Caki2 (cell line): ENCODE measurements at regions not wholly inside any gene's neighbourhood (a gene's known extent, or its start where the extent isn't known, plus 50 kb on each side); places are given as distances from the start of the nearest gene placed in this dataset.
A peak's percentile ranks its signal among the peaks of the same experiment; 100 is the strongest.

Source experiments
- DNase-seq: peaks from one replicate; pipeline ENCODE4 v3.0.0-alpha.2; 2015; ENCODE audit warnings: low read depth
- in situ Hi-C: cut with HindIII; loops from 2 replicates; pipeline ENCODE4 v1.10.0; 2016; ENCODE audit warnings: low sequenced_read_pairs, low pct_unique_long_range_greater_than_20kb, mixed read lengths

DNA sequence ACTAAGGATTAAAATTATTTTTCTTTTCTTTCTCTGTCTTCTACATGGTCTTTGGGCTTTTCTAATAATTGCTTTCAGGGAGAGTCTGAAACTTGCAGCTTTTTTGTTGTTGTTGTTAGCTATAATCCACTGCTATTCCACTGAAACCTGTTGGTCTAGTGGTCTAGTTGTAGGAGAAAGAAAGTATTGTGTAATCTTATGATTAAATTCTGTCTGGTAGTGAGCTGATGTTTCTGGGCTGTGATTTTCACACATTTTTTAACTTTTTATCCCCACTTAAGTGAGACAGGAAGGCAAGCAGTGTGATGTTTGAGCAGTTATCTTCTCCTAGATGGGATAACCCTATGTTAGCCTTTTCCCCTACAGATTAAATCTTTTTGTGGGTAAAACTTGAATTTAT lies 825.2 kb downstream of the PCDH7 start:
- no peak for DNase-seq
- in situ Hi-C loops = no loop called here

DNA sequence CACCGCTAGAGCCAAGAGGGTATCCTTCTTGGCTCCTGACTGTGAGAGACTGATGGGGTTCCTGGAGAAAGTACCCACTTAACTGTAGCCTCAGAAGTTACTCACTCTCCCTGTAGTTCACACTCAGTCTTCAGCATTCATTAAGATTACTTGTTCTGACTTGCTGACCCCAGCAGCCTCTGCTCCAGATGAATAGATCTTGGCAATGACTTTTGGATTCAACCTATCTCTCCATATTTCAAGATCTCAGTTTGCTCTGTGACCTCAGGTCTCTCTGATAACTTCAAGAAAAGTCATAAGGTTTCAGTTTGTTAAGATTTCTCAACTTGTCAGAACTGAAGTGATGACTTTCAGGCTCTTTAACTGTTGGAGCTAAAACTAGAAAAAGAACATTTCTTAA lies 825.6 kb downstream of the PCDH7 start:
- DNase-seq = no peak
- in situ Hi-C loops = no loop called here

DNA sequence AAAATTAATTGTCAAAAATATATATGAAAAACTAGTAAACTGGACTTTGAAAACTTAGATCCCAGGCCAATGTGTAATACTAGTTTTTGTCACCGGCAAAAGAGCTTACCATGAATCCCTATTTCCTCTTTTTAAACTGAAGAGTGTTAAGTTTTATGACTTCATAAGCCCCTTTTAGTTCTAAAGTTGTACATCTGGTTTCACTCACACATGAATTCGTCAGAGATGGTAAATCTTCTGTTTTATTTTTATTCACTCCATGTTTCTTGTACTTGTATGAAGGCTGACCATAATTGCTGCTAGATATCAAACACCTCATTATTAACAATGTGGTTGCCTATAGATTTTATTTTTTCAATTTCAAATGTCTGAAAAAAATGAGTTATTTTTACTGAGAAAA lies 827.9 kb downstream of the PCDH7 start:
- no peak for DNase-seq
- in situ Hi-C loops = no loop called here

DNA sequence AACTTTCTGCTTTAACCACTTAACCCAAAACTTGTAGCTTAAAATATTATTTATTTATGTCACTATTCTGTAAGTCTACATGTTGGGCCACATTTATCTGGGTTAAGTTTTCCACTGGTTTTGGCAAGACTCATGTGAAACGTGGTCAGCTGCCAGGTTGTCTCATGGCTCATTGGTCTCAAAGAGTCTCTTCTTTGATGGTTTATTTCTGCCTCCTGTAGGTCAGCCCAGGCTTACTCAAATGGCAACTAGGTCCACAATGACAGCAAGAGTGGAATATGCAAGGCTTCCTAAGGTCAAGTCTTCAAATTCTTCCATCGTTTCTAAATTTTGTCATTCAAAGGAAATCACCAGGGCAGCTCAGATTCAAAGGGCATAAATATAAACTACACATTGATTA lies 828.7 kb downstream of the PCDH7 start:
- DNase-seq = no peak
- in situ Hi-C loops = no loop called here

DNA sequence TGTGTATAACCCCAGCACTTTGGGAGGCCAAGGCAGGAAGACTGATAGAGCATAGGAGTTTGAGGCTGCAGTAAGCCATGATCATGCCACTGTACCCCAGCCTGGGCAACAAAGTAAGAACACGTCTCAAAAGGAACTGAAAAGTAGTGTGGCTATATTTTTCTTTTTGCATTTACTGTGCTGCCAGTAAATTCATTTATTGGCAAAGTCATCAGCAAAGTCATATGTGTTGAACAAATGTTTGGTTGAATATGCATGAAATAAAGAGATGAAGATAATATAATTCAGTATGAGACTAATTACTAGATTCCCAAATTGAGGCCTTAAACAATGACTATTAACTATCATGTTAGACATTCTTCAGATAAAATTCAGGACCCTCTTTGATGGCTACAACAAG lies 829.1 kb downstream of the PCDH7 start:
- DNase-seq = no peak
- in situ Hi-C loops = no loop called here

DNA sequence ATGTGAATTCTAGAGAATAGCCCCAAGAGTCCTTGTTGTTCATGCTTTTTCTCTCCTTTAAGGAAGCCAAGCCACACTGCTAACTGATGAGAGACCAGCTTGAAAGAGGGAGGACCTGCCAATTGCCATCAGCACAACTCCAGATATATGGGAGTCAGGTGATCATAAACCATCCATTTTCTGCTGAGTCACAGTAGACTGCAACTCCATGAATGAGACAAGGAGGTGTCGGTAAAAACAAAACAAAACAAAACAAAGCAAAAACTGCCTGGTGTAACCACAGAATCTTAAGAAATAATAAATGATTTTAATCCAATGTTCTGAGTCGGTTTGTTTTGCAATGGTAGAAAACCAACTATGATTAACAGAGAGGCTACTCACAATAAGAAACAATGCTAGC lies 837.3 kb downstream of the PCDH7 start:
- in situ Hi-C loops = no loop called here

DNA sequence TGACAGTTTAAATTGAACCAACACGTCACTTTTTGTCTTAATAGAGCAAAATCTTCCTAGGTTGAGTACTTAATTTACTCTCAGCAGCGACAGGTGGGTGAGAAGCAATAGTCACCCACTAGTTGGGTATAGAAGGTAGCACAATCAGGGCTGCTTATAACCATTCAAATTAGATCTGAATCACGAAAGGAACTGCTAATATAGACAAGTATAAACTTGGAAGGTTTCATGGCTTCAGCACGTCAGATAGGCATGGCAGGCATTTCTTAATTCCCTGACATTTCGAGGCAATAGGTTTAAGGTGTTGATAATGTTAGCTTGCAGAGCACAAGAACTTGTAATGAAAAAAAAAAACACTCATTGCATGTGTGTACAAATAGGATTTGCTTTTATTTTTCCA lies 853.4 kb downstream of the PCDH7 start:
- in situ Hi-C loops = no loop called here
- DNase-seq = no peak

More for the DNA sequence above, 837.3 kb downstream of the PCDH7 start:
- DNase-seq = peak; percentile 57

DNA sequence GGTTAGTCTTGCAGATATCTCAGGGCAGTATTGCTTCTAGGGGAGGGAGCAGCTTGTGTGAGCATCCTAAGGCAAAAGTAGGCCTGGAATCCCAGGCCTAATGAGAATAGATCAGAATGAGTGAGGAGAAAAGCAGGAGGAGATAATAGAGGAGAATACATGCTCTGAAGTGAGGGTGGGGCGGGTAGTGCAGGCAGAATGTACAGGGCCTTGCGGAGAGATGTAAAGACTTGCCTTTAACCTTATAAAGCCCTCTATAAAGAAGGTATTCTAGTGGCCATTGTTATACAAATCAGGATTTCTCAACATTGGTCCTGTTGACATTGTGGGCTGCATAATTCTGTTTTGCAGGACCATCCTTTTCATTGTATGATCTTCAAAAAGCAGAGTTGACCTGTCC lies 855.3 kb downstream of the PCDH7 start:
- DNase-seq = no peak
- in situ Hi-C loops = no loop called here

DNA sequence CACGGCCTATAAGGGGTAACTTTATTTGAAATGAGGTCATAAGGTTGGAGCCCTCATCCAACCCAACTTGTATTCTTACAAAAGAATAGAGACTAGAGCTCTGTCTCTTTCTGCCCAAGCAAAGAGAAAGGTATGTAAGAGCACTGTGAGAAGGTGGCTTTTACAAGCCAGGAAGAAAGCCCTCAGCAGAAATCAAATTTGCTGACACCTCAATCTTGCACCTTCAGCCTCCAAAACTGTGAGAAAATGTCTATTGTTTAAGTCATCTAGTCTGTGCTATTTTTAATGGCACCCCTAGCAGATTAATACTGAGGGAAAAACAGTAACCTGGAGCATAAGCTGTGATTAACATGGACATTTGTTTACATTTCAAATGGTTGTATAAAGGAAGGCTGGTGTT lies 860.7 kb downstream of the PCDH7 start:
- in situ Hi-C loops = no loop called here
- DNase-seq = no peak

DNA sequence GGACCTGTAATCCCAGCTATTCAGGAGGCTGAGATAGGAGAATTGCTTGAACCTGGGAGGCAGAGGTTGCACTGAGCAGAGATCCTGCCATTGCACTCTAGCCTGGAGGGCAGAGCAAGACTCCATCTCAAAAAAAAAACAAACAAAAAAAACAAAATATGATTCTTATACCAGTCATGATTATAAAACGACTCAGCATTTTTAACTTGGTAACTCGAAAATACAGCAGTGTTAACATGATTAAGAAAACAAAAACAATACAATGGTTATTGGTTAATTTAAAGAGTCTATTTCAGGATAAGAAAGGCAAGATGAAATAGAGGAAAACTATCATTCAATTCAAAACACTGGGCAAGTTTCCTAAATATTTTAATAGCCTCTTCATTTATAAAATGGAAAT lies 865.3 kb downstream of the PCDH7 start:
- in situ Hi-C loops = no loop called here
- DNase-seq = no peak

DNA sequence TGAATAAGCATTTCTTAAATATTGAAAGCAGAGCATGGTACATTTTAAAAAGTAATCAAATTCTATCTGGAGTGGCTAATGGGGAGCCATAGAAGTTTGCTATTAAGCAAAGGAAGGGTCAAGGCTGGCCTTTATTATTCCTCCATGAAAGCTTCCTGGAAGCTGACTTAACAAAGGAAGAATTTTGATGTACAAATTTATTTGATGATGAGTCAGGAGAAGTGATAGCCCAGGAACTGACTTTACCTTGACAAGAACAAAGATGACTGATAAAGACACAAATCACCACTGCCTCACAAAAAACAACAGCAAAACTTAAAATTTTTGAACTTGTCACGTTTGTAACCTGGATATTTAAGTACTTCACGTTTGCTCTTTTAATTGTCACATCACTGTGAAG lies 872.1 kb downstream of the PCDH7 start:
- DNase-seq = no peak
- in situ Hi-C loops = no loop called here

DNA sequence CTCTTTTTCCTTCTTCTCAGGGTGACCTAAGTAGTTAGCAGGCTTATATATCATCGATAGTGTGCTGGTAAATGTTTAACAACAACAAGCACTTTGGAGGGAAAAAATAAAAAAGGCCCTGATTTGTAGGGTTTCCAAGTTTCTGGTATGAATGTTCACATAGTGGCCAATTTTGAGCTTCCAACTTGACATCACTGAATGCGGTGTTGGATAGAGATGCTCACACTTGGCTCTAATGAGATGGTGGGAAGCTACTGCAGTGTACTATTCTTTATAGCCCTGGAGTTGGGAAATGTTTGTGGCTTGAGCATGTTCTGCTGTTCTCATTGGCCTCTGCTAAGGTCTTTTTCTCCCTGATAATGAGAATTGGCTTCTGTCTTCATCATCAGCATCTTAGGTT lies 875.3 kb downstream of the PCDH7 start:
- in situ Hi-C loops = no loop called here
- no peak for DNase-seq

DNA sequence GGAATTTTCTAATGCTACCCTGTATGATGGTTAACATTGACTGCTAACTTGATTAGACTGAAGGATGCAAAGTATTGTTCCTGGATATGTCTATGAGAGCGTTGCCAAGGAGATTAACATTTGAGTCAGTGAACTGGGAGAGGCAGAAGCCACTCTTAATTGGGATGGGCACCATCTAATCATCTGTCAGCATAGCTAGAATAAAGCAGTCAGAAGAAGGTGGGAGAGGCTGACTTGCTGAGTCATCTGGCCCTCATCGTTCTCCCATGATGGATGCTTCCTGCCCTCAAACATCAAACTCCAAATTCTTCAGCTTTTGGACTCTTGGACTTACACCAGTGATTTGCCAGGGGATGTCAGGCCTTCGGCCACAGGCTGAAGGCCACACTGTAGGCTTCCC lies 878.5 kb downstream of the PCDH7 start:
- in situ Hi-C loops = no loop called here
- DNase-seq = no peak

DNA sequence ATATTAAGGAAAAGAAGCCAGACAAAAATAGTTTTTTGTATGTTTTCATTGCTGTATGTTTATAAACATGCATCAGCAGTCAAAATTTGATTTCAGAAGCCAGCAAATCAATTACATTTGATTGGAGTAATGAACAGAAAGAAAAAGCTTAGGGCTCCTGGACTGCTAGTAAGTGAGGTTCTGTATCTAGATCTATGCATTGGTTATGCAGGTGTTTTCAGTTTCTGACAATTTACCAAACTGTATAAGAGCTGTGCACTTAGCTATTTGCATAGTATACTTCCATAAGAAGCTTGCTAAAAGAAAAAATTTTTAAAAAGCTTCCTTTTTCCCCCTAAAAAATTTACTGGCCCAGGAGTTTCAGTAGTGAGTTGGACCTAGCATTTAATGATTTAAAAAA lies 881.6 kb downstream of the PCDH7 start:
- DNase-seq = no peak
- in situ Hi-C loops = no loop called here

DNA sequence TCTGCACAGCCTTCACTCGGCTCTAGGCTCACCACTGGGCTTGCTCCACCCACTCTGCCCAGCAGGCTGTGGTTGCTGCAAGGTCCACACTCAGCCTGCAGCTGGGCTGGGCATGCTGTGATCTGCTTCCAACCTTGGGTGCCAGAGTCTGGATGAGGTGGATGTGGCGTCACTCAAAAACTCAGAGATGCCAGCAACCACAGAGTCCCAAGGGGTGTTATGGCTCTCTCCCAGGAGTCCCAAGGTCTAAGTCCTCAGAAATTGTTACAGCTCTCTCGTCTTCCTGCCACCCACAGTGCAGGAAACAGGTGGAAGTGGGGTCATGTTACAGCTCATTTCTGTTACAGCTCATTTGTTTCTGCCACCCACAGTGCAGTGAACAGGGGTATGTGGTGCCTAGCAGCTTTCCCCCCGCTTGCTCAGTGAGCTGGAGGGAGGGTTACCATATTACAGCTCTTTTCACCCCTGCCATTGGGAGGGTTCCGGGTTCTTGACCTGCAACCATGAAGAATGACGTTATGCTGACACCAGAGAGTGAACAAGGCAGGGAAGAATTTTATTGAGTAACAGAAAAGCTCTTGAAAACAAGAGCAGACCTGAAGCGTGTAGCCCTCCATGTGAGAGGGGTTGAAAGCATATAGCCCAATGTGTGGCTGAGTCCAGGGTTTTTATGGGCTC lies 893.9 kb downstream of the PCDH7 start:
- in situ Hi-C loops = no loop called here
- peak; percentile 71 for DNase-seq

DNA sequence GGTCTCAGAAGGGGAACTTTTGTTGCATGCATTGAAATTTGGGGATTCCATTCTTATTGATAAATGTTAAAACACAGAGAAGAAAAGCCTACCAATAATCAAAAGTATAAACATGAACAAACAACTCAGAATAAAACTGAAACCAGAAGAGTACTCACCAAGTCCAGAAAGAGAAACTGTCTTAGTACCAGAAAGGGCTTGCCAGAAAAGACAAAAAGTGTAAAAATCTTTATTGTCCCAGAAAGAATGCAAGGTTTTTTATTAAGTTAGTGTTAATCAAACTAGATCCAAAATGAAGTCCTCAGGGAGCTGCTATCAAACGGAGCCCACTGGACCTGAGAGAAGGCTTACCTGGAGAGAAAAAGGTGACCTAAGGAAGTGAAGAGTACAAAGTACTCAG lies 897.5 kb downstream of the PCDH7 start:
- in situ Hi-C loops = no loop called here
- DNase-seq = no peak

DNA sequence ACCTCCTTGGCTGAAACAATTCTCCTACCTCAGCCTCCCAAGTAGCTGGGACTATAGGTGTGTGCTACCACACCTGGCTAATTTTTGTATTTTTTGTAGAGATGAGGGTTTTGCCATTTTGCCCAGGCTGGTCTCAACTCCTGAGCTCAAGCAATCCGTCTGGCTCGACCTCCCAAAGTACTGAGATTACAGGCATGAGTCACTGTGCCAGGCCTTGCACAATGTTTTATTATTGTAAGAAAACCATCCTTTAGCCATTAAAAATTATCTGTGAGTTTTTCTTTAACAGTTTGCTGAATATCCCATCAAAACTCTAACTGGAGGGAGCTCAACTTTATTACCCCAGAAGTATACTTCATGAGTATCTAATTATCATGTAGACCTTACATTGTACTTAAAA lies 900.3 kb downstream of the PCDH7 start:
- in situ Hi-C loops = no loop called here
- DNase-seq = no peak

DNA sequence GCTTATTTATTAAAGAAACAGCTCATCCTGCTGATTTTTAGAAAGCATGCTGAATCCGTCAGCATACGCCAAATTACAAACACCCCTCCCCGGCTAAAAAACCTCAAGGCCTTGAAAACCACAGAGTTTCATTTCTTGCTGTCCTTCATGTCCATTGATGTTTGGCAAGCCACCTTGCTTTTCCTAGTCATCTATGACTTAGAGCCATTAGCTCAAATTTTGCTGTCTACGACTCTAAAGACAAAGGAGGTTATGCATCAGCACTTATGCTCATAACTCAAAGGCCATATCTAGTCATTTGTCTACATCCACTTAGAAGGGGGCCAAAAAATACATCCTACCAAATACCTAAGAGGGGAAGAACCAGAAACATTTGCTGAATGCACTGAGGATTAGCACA lies 925.1 kb downstream of the PCDH7 start:
- DNase-seq = no peak
- in situ Hi-C loops = no loop called here

DNA sequence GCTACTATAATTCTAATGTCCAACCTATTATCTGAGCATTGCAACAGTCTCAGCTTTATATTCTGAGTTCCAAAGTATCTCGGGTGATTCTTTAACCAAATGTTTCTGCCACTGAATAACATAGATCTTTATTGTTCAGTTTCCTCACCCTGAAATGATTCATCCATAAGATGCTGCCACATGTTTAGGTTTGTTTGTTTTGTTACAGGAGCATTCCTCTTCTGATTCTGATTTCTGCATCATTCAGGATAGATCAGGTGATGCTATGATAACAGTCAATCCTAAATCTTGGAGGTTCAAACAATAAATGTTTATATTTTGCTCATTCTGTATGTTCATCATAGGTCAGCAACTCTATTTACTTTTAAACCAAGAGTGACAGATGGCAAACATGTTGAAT lies 927.6 kb downstream of the PCDH7 start:
- no peak for DNase-seq
- in situ Hi-C loops = no loop called here

DNA sequence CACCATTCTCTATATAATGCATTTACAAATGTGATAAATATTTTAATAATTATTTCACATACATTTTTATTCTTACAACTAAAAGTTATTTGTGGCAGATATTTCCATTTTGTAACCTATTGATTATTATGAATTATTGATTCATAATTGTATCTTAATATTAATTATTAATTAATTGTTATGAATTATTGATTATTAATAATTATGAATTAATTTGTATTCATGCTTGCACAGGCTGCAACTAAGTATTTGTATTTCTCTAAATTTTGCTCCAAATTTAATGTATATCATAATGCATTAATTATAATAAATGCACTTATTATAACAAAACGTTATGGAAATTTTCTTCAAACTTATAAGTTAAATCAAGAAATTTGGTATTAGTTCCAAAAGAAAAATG lies 929.7 kb downstream of the PCDH7 start:
- in situ Hi-C loops = no loop called here
- DNase-seq = no peak

DNA sequence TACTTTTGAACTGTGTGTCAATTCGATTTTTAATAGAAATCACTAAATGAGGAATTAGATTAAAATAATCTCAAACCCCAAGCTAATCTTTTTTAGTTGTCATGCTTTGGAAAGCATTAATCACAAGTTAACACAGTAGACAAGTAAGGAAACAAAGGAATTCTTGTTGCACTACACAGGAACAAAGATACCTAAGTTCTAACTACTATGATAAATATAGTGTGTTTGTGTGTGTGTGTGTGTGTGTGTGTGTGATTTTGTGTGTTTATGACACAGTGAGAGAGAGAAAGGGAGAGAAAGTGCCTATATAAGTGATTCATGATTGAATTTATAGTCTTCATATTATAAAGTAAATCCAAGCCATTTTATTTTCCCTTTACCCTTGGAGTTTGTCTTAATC lies 931.4 kb downstream of the PCDH7 start:
- no peak for DNase-seq
- in situ Hi-C loops = no loop called here
